ENCODE measurements at regions not wholly inside any gene's neighbourhood (a gene's known extent, or its start where the extent isn't known, plus 50 kb on each side); places are given as distances from the start of the nearest gene placed in this dataset.
"Not testable (repeated sequence)": the region's sequence is repeated elsewhere in the genome, so short reads cannot be mapped to it uniquely, and the experiment has no call there.

DNA sequence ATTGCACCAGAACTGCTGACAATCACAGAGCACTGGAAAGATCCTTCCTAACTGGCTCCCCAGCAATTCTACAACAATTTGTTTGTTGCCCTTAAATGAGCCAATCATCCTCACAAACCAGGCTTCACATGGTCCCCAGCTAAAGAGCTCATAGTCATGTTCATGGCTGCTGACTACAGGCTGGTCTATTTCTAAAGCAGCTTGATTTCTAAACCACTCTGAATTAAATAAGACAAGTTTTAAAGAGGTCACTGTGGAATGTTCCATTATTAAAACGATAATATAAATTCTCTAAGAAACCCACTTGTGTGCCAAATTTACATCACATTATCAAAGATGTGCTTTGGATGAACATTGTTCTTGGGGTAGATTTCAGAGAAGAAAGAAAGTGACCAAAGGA is 110.7 kb downstream of the COPS8 start:
- no peak for DNase-seq (ENCODE audit: low read depth)

DNA sequence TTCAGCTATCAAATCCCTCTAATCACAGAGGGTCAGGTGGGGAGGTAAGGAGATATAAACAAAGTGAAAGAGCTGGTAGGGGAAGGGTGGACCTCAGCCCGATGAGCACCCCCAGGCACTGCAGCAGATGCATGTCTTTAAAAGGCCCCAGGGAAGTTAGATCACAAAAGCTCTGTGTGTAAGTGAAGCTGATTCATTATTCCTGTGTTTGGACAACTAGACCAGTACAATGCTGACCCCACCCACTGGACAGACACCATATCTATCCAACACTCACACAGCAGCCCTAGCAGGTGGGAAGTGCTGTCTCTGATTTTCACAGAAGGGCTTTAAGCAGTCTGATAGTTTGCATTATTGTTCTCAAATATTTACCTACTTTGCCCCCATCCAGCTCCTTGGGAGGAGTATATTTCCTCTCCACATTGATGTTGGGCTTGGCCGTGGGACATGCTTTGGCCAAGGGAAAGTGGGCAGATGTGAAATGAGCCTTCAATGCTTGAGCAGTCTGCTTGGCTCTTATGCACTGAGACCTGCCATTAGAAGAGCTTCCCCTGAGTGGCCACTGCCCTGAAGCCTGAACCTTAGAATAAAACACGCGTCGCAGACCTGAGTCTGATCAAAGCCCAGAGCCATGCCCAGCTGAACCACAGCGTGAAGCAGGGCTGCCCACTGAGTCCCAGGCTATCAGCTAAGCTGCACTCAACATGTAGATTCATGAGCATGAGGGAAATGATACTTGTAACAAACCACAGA is 111.4 kb downstream of the COPS8 start:
- peak; percentile 92 for DNase-seq (ENCODE audit: low read depth)

DNA sequence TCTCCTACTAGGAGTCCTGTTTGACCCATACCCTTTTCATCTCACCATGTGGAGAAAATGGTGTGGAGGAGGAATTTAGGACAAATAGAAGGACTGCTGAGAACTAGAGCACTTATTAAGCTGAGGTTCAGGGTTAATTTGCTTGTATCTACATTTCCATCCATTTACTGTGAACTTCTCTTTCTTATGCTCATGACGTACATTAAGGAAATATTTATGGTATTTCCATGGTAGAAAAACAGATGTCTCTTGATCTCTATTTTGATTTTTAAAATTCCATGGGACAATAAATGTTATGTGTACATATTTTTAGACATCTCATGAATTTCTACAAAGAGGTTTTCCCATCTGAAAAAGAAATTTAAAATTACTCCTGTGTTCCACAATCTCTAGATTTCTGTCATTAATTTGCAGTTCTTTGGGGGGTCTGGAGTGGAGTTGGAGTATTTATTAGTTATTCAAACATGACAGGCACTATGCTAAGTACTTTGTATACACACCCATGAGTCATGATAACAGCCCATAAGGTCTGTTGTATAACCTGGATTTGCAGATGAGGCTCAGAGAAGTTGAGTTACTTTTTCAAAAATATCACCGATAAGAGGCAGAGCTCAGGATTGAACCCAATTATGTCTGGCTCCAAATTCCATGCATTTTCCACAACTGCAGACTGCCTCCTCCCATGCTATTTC is 112.6 kb downstream of the COPS8 start:
- DNase-seq (ENCODE audit: low read depth): no peak

DNA sequence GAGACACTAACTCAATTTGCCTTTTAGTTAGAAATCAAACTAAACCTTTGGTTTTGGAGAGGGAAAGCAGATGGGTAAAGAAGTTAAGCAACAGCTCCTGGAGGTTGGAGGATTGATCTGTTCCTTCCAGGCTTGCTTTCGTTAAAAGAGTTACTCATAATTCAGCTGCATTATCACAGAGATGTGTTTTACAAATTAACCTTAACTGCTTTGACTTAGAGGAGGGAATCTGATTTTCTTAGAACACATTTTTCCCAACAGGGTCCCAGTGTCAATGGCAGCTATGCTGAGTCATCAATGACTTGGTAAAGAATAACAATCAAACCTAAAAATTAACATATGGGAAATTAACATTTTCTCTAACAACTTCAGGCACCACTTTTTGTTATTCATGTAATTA is 113.4 kb downstream of the COPS8 start:
- DNase-seq (ENCODE audit: low read depth): no peak

DNA sequence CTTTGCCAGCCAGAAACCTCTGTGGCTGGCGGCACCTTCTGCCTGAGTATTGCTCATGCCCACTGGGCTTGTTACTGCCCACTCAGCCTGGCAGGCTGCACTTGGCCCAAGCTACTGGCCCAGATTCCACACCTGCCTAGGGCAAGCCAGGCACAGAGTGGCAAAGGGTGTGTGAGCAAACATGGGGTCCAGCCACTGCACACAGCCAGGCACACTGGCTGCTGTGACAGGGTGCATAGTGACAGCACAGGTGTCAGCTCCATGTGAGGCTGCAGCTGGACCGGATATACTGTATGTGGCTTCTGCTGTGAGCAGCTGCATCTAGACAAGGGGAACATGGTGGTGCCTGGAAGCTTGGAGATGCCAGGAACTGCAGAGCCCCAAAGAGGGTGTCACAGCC is 113.9 kb downstream of the COPS8 start:
- DNase-seq (ENCODE audit: low read depth): no peak

DNA sequence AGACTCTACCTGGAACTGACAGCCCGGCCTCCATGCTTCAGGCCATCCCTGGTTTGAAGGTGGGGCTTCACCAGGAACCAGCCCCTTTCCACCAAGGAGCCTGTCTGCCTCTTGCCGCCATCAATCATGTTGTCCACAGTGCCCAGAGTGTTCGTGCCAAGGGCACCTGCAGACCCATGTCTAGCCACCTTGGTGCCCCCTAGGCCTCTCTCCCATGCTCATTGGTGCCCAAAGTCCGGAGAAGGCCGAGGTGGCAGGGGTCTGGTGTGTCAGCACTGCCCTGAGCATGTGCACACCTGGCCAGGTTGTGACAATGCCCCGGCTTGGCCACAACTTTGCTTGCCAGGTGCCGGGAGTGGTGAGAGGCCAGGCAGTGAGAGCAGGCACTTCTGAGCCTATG is 114.8 kb downstream of the COPS8 start:
- DNase-seq (ENCODE audit: low read depth): no peak

DNA sequence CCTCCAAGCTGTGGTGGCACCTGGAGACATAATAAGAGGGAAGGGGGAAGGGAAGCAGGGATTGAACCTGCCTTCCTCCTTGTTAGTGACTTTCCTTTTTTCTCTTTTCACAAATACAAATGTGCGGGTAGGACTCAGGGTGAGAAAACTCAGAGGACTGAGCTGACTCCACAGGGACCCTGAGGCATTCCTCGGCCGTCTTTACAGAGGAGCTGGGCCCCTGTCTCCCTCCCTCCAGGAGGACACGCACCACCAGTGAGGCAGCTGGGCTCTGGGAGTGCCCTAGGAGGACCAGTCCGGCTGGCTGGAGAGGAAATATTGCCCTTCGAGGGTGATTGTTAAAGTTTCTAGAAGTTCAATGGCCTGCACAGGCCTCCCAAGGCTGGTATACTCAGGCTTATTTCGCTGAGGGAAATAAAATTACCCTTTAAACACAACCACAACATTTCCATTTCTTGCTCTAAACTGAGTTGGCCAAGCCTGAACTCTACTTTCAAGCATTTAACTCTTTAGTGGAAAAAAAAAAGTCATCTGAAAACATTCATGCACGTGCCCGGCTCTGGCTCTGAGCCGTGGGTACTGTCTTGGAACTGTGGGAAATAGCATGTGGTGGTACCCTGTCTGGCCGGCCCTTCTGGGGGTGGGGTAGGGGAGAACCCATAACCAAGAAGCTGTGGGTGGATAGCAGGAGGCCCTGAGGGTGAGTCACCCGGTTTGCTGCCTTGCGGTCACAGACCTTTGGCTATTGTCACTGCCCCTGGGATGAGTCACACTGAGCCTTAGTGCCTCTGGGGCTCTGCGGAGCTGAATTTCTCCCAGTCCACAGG is 116.0 kb downstream of the COPS8 start:
- peak; percentile 100 for DNase-seq (ENCODE audit: low read depth)

DNA sequence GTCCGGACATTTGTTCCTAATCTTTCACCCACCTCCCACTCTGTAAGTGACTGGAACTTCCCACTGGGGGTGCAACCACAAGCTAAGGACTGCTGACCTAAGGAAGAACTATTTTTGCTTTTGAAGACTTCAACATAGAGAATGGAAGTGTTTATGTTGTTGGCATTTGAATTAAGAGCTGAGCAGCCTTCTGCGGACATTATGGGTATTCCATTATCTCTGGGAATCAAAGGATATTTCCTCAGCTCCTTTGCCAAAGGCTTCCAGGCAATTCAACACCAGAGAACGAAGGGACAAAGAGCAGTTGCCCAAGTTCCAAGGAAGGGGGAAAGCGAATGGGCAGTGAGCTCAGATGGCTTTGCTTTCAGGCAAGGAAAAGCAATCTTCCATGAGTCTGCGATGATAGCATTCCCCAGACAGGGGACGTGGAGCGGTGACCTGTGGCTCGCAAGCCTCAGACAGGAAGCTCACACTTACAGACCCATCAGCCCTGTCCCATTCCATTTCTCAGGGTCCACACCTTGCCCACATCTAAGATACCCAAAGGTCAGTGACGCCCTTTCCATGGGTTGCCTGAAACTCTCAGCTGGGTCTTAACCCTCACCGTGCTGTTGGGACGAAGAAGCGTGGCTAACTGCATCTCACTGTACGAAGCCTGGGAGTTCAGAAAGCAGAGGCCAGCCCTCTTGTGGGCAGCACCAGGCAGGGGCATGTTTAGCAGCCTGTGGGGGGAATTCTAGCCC is 116.8 kb downstream of the COPS8 start:
- DNase-seq (ENCODE audit: low read depth): no peak

DNA sequence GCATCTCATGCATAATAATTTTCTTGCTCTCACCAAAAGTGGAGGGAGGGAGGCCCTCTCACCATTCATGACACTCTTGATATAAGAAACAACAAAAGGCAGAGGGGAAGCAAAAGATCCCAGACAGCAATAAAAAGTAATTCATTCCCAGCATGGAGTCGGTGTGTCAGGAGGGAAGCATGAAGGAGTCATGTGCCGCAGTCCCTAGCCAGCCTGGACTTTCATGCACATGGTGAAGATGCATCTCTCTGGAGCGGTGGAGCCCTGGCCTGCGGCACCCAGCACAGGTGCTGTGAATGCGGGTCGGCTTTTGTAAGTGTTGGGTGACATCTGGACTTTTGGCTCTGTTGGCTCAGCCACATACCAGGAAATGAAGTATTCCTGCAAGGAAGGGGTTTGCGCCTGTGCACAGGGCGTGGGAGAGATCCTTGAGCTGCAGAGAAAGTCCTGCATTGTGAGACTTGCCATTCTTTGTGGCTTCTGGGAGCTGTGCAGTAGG is 119.4 kb downstream of the COPS8 start:
- peak; percentile 69 for DNase-seq (ENCODE audit: low read depth)

DNA sequence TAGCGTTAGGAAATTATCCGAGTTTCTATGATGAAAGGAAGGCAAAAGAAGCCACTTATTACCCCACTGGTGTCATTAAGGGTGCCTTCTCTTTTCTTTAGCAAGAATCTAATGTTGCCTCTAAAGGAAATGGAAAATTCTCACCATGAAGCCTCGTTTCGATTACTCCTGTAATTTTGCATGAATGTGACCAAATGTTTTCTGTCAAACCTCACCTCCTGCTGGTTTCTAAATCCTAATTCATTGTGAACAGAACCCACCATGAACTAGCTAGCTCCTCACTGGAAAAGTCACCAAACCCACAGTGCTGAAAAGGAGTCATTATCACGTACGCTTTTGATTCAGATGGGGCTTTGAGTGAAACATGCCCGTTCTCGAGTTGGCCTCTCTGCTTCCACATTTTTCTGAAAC is 119.9 kb downstream of the COPS8 start:
- DNase-seq (ENCODE audit: low read depth): no peak

DNA sequence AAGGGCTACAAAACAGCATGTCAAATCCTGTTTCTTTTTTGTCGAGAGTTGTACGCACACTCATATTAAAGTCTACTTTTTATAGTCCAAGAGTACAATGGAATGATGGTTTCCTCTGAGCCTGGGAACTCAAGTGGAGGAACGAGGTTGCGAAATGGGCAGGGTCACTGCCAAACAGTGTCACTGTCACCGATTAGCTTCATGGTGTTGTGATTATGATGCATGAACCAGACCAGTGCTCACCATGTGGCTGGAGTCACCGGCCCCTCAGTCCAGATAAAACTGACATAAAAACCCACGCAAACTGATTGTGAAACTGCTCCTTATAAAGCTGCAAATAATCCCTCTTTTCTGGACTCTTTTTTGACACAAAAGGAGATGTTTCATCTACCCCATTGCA is 122.0 kb downstream of the COPS8 start:
- DNase-seq (ENCODE audit: low read depth): peak; percentile 69

DNA sequence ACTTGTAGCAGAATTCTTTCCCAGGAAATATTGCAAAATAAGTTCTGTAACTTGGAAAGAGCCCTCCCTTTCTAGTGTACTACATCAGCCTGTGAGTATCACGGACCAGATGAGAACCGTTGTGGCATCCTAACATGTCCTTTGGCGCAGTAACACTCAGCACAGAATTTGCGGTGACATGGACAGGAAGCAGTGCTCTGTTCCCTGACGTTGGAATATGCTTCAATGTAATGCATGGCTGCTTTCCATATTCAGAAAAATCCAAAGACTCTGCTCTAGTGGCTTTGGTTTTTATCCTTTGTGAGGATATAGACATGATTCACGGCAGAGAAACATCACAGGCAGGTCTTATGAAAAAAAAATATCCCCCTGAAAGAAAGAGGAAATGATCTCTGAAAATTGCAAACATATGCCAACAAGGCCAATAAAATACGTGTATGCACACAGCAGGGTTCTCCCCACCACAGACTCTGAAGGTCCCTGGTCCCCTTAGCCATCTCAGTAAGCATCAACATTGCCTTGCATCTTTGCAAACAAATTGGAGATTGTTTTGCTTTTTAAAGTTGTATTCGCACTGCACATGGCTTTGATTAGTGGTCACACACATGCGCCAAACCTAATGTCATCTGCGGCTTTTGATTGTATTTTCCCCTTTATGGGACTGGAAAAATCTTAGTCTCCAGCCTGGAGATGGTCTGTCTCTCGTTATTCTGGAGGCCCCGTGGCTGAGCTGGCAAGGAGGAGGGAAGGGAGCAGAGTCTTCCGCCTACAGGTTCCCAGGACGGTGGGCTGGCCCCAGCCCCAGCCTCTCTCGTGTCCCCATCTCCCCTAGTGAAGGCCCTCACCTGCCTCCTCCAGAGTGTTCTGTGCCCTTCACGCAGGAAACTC is 122.9 kb downstream of the COPS8 start:
- peak; percentile 85 for DNase-seq (ENCODE audit: low read depth)

DNA sequence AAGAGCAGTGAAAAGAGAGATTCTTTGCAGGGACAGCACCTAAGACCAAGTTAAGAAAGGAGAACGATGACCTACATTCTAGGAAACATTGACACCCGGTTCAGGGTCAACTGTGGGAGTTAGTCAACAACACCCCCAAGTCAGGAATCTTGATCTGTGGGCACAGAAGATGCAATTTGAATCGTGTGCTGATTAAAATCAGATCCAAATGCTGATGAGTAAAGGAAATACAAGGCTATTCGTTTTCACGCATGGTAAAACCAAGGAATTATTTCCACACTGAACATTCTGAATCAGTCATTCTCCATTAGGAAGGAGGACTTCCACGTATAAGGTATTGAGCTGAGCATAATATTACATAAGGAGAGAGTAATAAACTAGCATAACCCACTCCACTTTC is 124.2 kb downstream of the COPS8 start:
- DNase-seq (ENCODE audit: low read depth): no peak

DNA sequence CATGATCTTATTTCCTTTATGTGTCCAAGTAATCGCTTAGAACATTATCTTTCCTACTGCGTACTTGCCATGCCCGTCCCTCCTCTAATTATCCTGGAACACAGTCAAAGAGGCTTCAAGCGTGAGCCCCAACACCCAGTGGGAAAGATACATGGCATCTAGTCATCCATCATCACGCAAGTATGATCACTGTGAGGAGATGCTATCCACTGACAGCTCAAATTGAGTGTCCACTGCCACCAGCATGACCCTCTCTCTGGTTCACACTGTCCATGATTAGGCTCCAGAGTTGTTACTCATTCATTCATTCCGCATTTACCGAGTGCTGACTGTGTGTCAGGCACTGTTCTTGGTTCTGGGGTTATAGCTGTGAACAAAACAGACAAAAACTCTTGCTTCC is 124.6 kb downstream of the COPS8 start:
- no peak for DNase-seq (ENCODE audit: low read depth)

DNA sequence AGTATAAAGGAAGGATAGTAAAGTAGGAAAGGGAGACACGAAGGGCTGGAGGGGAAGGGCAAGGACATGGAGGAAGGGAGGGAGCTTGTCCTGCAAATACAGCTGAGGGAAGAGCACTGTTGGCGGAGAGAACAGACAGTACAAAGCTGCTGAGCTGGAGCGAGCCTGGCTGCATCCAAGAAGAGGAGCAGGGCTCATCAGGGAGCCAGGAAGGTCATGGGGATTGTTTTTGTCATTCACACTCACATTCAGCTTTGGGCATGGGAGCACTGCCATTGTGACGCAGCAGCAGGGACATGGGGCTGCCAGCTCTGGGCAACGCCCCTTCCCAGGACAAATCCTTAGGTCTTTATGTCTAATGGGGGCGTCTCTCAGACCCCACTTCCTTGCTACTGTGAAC is 125.1 kb downstream of the COPS8 start:
- no peak for DNase-seq (ENCODE audit: low read depth)

DNA sequence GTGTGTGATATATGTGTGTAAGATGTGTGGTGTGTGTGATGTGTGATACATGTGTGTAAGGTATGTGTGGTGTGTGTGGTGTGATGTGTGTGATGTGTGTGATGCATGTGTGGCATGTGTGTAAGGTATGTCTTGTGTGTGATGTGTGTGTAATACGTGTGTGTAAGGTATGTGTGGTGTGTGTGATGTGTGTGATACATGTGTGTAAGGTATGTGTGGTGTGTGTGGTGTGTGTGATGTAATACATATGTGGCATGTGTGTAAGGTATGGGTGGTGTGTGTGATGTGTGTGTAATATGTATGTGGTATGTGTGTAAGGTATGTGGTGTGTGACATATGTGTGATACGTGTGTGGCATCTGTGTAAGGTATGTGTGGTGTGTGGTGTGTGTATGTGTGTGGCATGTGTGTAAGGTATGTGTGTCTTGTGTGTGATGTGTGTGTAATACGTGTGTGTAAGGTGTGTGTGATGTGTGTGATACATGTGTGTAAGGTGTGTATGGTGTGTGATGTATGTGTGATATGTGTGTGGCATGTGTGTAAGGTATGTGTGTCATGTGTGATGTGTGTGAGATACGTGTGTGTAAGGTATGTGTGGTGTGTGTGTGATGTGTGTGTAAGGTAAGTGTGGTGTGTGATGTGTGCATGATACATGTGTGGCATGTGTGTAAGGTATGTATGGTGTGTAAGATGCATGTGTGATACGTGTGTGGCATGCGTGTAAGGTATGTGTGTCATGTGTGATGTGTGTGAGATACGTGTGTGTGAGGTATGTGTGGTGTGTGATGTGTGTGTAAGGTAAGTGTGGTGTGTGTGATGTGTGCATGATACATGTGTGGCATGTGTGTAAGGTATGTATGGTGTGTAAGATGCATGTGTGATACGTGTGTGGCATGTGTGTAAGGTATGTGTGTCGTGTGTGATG is 126.9 kb downstream of the COPS8 start:
- not testable (repeated sequence) for DNase-seq (ENCODE audit: low read depth)

DNA sequence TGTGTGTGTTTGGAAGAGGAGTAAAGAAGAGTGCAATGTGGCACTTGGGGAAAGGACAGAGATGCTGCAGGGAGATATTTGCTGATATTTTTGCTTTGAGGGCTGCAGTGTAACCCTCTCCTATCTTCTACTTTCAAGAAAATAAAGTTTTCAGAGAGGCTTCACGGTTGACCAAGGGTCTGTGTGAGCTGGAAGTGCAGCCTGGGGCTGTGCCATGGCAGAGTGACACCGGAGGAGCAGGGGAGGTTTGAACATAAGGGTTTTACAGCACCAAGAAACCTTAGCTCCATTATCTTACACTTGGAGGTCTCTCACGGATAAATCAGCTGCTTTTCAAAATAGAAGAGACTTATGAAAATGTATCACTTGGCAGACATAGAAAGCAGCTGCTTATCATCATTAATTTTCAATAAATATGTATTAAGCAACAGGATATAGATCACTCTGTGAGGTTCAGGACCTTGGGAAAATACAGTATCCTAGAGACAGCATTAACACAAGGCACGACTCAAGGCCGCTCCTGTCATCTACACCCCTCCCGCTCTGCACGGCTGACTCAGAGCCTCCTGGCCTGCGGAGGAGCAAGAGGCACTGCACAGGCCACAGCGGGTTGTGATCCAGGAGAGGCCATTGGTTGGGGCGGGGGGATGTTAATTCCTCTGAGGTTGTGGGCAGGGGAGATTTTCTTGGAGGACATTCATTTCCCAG is 127.8 kb downstream of the COPS8 start:
- peak; percentile 91 for DNase-seq (ENCODE audit: low read depth)

DNA sequence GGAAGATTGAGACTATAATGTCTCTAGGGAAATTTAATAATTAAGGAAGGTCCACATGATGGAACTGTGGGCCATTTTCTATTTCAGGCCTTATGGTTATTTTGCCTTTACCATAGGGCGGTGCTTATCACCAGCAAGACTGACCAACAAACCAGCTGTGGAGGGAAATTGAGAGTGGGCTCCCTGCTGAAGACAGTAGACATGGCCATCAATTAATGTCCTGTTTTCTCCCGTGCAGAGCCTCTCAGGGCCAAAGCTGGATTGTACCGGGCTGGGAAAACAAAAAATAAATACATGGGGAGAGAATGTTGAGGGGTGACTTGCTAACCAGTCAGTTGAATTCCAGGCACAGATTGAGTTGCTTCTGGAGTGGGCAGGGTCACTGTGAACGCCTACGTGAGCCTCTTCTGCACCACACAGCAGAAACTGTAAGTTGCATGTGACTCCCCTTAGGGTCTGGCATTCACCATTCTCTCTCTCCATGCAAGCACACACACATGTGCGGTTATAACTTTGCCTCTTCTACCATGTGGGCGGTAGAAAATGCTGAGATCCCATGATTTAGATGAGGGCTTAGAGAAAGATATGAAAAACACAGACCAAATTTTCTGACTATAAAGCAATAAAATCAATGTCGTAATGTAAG is 128.5 kb downstream of the COPS8 start:
- DNase-seq (ENCODE audit: low read depth): peak; percentile 79
